ENCODE measurements at regions not wholly inside any gene's neighbourhood (a gene's known extent, or its start where the extent isn't known, plus 50 kb on each side); places are given as distances from the start of the nearest gene placed in this dataset.
"Not testable (repeated sequence)": the region's sequence is repeated elsewhere in the genome, so short reads cannot be mapped to it uniquely, and the experiment has no call there.

DNA sequence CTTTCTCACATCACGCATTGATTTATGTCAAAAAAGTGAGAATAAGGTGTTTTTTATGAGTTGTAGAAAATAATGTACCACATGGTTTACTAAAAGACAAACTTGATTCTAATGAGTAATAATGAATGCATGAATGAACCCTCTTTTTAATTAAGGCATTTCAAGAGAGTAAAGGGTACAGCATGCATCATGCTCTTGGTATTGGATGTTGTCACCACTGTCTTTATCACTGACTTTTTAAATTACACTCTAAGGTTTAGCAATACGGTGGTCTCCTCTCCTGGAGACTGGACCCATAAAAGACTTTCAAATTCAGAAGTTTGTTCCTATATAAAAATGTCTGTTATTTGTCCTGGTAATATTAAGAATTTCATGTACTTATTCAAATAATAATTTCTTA lies 277.5 kb upstream of the TGFBR2 start:
- DNase-seq (ENCODE audit: low read depth in 2 of 2), result not testable (repeated sequence)

DNA sequence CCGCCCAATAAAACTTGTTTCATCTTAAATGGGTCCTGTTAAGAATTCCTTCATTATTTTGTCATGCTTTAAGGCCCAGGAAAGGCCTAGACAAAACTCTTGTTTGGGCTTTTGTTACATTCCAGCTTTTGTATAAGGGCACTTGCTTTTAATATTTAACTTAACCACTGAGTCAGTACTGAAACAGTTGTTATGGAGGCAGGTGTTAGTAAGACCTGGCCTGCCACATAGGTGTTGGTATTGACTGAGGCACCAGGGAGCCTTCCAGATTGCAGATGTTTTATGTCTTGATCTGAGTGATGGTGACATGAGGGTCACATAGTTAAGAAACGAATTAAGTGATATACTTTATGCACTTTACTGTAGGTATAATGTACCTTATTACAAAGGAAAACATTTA lies 274.9 kb upstream of the TGFBR2 start:
- no peak for DNase-seq (ENCODE audit: low read depth in 2 of 2)

DNA sequence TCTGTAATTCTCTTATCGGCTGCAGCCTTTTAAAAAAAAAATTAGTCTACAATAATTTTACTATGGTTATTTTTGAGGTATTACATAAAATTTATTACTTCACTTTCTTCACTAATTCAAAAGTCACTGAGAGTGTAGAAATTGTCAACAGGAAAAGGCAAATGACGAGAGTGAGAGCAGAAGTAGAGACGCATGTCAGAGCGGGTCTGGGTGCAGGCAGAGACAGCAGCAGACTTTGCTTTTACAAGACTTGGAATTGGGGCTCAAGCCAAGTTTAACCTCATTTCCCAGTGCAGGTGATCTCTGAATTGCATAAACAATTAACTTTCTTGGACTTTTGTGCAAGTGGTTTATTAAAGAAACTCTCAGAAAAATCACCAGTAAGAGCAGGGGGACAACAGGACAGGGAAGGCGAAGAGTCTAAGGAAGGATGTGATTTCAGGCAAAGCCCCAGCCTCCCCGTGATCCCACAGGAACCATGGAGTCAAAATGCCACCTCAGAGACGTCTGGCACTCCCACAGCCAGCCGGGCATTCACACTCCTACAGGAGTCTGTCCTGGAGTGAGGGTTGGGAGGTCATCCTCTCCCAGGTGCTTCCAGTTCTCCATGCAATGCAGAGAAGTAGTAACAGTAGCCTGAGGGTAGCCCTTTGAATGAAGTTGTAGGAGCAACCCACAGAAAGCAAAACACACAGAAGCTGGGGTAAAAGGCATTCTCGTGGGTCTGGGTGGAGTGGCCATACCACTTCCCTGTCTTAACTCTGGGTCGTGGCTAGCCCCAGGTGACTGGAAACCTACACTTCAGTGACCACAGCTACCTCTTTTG lies 274.0 kb upstream of the TGFBR2 start:
- DNase-seq (ENCODE audit: low read depth in 2 of 2), result no peak

DNA sequence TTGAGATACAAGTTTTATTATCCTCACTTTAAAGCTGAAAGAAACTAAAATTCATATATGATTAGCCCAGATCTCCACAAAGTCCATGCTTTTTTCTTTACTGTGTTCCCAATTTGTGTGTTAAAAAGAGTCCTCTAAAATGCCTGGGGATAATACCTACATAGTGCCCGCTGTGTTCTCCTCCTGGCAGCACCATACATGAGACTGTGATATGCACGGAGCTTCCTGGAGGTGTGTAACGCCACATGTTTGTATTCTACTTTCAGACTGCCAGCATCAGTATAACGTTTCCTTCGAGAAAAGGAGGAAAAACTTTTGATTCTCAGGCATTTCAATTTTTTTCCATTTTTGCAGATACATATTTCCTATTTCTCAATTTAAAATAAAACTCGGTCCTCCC lies 273.3 kb upstream of the TGFBR2 start:
- DNase-seq (ENCODE audit: low read depth in 2 of 2), result no peak

DNA sequence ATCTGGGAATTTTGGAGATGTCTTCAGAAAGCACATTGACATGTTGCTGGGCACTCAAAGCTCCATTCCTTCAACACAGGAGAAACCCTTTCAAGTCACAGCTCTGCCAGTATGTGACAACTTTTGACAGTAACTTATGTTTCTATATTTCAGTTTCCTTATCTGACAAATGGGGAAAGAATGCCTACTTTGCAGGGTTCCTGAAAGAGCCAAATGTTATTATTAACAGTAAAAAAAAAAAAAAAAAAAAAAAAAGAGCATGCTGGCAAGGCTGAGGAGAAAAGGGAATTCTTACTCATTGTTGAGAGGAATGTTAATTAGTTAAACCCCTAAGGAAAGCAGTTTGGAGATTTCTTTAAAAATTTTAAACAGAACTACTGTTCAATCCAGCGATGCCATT lies 272.5 kb upstream of the TGFBR2 start:
- DNase-seq (ENCODE audit: low read depth in 2 of 2), result no peak

DNA sequence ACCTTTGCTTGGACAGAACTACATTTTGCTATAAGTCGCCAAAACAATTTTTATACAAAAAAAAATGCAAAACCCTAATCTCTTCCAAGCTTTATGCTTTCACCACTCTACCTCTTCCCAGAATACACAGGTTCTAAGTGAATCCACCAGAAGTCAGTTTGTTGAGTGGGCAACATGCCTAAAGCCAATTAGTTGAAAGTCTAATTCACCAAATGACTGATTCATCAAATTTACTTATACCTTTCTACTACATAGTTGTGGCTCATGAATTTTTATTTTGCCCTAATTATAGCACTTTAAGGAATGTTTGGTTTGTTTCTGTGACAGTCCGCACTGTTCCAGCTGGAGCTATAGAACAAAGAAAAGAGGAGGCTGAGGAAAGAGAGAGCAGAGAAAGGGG lies 265.9 kb upstream of the TGFBR2 start:
- DNase-seq (ENCODE audit: low read depth in 2 of 2), result no peak

DNA sequence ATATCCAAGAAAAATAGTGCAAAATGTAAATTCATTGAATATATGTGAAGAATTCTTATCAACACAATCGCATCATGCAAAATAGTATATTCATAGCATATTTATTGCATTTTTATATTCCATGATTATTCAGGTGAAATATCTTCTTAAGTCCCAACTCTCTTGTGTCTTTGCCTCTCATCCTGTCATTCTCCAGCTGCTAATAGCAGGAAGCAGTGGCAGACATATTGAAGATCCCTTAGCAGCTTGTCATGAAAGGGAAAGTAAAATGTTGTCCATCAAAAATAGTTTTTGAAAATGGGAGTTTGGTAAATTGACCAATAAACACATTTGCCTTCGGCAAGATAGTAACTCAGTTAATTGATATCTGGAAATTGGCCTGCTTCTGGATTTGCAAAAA lies 265.3 kb upstream of the TGFBR2 start:
- no peak for DNase-seq (ENCODE audit: low read depth in 2 of 2)

DNA sequence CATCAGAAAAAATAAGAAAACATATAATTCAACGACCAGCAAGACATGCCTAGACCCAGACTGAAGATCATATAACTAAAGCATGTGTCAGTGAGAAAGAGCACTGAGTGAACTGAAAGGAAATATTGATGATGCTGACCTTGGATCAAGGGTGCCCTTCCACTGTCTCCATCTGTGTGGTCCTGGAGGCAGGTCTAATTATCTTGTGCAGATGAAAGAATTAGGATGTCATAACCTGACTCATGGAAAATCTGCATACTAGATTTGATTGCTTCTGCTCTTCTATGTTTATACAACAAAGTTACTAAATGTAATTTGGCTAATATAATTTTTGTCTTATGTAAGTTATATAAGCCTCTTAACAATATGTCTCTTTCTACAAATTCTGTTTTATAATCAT lies 264.6 kb upstream of the TGFBR2 start:
- no peak for DNase-seq (ENCODE audit: low read depth in 2 of 2)

DNA sequence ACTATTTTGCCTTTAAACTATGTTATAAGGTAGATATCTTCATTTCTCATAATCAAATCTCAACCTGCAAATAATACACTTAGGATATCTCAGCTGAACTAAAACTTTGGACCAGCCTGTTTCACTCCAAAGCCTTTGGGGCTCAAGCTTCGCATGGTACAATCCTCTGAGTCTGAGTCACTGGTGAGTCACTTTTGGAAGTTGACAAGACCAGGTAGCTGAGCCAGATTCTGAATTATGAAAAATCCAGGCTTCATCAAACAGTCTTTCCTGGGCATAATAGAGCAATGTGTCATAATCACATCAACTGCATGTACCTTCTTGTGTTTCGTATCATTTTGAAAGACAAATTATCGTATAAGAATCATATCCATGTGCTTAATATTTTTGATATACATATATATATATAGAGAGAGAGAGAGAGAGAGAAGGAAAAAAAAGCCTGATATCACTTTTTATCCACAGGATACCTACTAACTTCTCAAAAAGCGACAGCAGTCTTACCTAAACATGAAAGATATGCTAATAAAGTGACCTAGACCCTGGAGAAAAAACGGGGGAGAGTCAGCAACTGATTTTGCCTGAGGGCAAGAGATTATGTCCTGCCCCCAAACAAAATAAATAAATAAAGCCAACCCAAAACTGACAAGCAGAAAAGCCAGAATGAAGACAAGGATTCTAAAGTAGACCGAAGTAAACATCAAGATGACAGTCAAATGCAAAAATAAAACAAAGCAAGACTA lies 263.9 kb upstream of the TGFBR2 start:
- no peak for DNase-seq (ENCODE audit: low read depth in 2 of 2)

DNA sequence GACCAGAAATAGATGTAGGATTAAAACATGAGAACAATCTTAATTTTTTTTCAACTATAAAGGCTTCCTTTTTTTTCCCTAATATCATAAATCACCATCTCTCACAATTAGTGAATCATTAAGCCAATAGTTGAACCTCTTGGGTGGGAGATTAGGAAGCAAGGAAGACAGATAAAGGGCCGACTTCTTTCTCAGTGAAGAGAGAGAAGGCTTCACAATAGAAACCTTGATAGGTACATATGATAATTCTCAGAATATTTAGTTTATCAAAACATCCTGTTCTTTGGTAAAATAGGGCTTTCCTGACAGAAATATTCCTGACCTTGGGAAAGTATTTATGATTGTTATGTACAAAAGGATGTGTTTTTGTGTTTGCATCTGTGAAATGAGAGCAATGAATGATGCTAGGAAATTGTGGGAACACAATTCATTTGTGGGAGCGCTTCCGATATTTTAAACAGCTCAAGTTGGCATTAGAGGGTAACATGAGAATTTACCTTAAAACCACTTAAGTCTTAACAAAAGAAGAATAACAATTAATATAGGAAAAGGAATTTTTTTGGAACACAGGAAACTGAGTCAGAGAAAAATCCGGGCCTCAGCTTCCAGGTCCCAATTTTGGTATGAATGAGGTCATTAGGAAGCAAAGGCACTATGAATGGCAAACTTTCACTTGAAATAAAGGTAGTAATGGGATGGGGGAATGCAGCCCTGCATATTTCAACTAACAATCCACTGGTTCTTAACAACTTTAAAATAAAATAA lies 263.2 kb upstream of the TGFBR2 start:
- DNase-seq (ENCODE audit: low read depth in 2 of 2), result no peak

DNA sequence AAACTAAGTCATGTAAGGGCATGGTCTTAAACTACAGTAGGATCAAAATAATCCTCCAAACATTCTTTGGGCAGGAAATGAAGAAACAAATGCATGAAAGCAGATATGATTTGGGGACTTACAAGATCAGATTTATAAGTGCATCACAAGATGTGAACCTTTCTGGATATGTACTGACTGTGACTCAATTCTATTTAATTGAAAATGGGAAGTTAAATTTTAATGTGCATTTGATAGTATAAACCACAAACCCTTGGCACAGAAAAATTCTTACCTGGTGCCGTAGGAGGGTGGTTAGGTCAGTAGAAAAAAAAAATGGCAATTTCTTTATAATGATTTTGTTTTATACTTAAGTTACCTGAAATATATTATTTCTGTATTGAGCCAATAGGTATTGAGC lies 262.5 kb upstream of the TGFBR2 start:
- no peak for DNase-seq (ENCODE audit: low read depth in 2 of 2)

DNA sequence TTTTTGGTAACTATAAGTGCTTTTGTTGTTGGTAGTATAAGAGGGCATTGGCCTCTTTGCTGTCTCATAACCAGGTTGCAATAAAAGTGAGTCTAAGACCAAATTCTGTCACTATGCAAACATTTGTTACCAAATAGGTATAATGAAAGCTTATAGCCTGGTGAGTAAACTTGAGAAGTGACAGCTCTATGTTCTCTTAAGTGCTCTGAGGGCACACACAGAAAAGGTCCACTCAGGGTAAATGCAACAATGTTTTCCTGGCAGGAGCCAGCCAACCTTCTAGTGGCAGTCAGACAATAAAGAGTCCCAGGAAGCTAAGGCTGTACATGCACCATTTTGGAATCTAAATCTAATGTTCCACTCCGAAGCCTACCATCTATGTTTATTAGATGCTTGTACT lies 262.1 kb upstream of the TGFBR2 start:
- no peak for DNase-seq (ENCODE audit: low read depth in 2 of 2)

DNA sequence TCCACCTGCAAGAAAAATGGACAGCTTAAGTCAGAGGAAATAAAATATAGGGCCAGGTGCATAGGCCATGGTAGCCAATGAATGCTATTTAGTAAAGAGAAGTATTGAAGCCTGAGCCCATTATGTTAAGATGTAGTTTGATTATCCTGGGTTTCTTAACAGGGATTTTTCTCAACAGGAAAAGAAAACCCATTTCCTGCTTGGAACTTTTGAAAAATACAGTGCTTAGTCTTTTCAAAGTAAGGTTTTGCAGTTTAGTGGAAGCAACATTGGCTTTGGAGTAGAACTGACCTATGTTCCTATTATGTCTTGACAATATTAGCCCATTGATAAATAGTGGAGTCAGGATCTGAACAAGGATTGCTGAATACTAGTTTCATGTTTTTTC lies 259.5 kb upstream of the TGFBR2 start:
- DNase-seq (ENCODE audit: low read depth in 2 of 2), result no peak

DNA sequence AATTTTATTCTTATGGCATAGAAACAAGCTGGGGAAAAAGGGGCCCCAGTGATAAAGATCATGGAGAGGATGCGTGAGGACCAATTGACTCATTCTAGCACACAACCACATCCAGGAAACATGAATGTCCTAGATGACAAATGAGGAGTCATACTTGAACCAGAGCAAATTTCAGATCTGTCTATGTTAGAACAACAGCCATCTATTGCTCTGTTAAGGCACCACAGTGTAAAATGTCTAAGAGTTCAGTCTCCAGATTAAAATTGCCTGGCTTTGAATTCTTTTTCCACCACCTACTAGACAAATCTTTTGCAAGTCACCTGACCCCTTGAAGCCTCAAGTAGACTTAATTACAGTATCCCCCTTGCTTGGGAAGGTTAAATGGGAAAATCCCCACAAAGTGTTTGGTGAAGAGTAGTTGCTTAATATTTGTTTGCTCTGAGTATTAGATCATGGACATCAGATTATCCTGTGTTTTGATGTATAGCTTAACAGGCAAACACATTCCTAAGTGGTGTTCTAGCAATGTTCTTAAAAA lies 258.7 kb upstream of the TGFBR2 start:
- DNase-seq (ENCODE audit: low read depth in 2 of 2), result peak in 1 of 2 experiments; percentile 25

DNA sequence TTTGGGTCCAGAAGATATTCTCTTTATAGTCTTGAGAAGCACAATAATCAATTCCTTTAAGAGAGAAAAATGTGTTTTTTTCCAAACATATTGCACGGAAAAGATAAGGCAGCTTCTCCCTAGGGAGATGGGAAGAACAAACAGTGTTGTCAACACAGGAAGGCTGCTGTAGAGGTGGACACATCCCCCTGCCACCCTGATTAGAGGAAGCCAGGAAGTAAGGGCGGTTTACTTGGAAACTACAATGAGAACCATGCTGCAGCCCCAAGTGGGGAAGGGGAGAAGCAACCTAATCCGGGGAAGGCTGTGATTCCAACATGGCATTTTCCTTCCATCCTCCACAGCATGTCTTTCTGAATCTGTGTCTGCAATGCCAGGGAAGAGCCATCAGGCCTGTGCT lies 256.9 kb upstream of the TGFBR2 start:
- no peak for DNase-seq (ENCODE audit: low read depth in 2 of 2)

DNA sequence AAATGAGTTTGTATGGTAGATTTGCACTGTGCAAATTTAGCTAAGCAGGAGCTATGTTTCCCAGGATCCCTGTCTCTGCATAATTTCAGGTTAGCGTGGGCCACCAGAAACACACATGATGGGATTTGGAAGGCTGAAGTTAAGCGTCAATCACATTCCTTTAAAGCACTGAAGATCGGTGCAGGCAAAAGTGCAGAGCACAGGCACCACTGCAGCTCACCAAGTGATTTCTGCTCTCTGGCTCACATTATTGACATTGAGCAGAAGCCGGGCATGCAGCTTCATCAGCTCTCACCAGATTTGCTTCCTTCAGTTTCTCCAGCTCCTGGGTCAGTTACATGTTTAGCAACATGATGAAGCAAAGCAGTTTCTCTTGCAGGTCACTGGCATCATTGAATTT lies 256.4 kb upstream of the TGFBR2 start:
- DNase-seq (ENCODE audit: low read depth in 2 of 2), result no peak

DNA sequence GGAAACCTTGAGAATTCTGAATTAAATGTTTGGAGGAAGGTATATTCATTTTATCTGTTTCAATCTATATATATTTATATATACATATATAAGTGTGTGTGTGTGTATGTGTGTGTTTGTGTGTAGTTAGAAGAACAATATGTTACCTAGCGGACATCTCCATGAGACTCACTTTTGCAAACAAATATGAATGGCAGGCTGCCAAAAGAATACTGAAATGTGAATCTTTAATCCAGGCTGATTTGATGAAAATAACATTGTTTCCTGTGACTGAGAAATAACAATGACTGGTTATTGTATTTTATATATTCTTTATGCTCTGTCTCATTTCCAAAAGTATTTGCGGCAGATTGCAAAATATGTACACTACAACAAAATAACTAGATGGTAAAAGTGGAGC lies 255.5 kb upstream of the TGFBR2 start:
- no peak for DNase-seq (ENCODE audit: low read depth in 2 of 2)

DNA sequence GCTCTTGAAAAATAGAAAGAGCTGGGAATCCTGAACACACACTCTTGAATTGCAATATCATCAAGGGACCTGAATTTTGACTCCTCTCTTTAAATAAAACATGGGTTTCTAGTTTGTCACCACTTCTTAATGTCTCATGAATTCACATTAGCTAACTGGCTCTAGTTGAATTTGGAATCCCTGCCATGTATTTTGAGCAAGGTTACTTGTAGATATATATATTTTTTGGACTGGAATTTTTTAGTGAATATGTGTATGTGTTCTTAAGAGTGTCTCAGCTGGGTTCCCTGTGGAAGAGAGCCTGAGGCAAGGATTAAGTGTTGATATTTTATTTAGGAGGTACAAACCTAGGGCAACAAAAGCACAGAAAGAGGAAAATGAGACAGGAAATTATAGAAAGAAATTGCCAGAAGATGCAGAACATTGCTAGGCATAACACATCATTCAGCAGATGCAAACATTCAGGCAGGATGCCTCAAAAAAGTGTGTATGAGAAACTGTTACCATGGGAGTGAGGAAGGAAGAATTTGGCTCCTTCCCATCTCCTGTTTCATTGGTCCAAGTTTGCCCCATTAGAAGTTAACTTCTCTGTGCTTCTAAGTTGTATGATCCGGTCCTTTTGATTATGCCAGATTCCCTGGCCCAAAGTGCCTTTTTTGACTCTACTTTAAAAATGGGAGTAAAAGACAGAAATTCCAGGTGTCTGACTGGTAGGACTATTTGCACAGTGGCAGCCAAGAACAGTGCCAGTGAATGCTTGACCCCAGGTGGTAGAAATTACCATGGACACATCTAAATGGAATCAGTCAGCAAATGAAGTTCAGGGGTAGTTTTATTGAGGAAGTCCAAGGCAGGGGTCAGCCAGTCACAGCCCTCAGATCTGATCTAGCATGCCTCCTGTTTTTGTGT lies 253.7 kb upstream of the TGFBR2 start:
- DNase-seq (ENCODE audit: low read depth in 2 of 2), result no peak

DNA sequence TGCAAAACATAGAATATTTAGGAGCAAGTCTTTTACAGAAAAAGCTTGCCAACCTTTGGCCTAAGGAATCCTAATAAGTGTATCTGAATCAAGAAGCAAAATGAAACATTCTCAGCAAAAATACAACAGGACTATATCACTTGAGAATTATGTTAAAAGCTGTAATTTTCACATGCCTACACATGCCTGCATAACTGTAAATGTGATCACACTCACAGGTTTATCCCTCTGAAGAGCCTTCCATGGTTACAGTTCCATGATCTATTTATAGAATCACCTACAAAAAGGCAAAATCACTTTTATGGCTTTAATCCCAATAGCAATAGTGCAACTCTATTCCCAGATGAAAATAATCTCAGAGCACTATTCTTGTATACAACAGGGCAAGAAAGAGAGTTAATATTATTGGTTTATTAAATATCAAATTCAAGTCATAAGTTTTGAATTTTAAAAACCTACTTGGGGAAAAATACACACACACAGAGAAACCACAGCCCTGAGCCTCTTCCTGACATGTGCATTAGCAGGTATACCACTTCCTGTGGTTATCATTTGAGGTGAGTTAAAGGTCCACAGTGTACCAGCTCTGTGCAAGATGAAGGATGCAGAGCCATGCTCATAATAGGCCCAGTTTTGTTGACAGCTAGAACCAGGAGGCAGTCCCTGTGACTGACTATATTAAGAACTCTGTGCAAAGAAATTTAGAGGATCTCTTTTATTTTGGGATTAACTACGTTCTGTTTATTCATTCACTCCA lies 252.5 kb upstream of the TGFBR2 start:
- peak in 1 of 2 experiments; percentile 29 for DNase-seq (ENCODE audit: low read depth in 2 of 2)

DNA sequence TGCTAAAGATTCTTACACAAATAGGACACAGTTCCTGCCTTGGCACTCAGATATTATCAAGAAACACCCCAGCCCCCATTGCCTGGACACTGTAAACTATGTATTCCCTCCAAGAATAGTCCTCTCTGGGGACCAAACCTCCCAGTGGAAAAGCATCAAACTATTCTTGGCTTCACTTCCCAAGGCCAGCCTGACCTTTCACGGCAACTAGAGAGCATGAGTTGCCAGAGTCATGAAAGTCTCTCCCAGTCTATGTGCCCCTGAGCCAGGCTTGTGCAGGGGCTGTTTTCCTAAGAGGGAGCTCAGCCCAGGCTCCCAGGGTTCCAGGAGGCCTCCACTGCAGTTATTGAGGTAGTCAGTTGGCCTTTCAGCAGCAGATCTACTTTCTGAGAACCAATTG lies 251.9 kb upstream of the TGFBR2 start:
- DNase-seq (ENCODE audit: low read depth in 2 of 2), result no peak

DNA sequence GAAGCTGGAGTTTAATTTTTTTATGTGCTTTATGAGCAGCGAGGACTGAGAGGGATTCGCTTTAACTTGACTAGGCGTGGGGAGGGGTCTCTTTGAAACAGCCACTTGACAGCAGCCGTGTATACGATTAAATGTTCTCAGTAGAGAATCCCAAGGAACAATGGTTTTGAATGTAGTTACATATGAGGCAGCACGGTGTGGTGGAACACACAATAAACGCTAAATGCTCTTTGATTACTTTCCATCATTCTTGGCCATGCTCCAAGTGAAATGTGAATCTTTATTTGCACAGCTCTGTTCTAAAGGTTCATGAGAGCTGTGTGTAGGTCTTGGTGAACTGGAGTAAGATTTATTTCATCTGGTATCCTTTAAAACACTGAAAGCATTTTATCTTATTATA lies 251.4 kb upstream of the TGFBR2 start:
- no peak for DNase-seq (ENCODE audit: low read depth in 2 of 2)
